NB4 (cell line): ENCODE measurements at regions not wholly inside any gene's neighbourhood (a gene's known extent, or its start where the extent isn't known, plus 50 kb on each side); places are given as distances from the start of the nearest gene placed in this dataset.

ENCODE experiments used
- DNase-seq: peaks from one replicate; pipeline ENCODE4 v3.0.0; 2010; ENCODE audit warnings: low read depth
- H3K4me3 ChIP-seq: one replicate; pipeline ENCODE4 v1.5.1; 2011; ENCODE audit warnings: mild to moderate bottlenecking, low read depth, low read length, moderate library complexity
- MYC ChIP-seq: IDR thresholded peaks from 2 replicates; pipeline ENCODE4 v1.6.1; 2011; ENCODE audit warnings: low read depth, low read length
- POLR2A ChIP-seq: IDR thresholded peaks from 2 replicates; pipeline ENCODE4 v1.6.1; 2011; ENCODE audit warnings: mild to moderate bottlenecking; ENCODE audit not compliant: insufficient read length; ENCODE audit errors: extremely low read depth
- TF ChIP-seq, protein P1 (sequence below): IDR thresholded peaks from one replicate; pipeline ENCODE4 v1.5.1; 2012; ENCODE audit warnings: low read depth, low read length
- TF ChIP-seq, protein P2 (sequence below): IDR thresholded peaks from 2 replicates; pipeline ENCODE4 v1.6.1; 2011; ENCODE audit warnings: low read depth, low read length

DNA sequence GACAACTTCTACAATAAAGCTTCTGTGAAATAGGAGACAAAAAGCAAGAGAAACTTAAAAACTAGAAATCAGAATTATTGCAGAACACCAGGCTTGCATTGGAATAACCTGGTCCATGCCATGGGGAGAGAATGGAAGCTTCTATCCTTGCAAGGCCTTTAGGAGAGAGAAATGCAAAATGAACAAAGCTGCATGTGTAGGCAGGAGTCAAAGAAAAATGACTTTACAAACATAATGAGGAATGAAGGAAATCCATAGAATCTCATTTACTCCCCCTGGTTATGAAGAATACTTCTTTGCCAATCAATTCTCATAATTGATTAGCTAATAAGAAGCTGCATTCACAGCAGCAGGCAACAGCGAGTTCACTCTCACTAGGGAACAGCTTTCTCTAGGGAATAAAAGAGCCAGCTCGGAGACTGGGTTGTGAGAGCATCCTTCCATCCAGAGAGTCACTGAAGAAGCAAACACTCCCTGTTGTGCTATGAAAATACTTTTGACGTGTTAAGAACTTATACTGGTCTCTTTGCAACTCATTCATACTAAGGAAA, 235.9 kb upstream of the LRATD1 start:
- DNase-seq = no peak
- H3K4me3 ChIP-seq = no peak overlapping the region
- TF ChIP-seq, protein P1, sequence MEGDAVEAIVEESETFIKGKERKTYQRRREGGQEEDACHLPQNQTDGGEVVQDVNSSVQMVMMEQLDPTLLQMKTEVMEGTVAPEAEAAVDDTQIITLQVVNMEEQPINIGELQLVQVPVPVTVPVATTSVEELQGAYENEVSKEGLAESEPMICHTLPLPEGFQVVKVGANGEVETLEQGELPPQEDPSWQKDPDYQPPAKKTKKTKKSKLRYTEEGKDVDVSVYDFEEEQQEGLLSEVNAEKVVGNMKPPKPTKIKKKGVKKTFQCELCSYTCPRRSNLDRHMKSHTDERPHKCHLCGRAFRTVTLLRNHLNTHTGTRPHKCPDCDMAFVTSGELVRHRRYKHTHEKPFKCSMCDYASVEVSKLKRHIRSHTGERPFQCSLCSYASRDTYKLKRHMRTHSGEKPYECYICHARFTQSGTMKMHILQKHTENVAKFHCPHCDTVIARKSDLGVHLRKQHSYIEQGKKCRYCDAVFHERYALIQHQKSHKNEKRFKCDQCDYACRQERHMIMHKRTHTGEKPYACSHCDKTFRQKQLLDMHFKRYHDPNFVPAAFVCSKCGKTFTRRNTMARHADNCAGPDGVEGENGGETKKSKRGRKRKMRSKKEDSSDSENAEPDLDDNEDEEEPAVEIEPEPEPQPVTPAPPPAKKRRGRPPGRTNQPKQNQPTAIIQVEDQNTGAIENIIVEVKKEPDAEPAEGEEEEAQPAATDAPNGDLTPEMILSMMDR = no peak

- no peak for DNase-seq
- TF ChIP-seq, protein P1 = no peak
- TF ChIP-seq POLR2A (no peak), MYC (no peak)
- no peak overlapping the region for H3K4me3 ChIP-seq
Observed at GRCh38 chr2:14398641-14399040, 233.9 kb upstream of the LRATD1 start.

GRCh38 chr2:14401873-14402272, 230.6 kb upstream of the LRATD1 start:
- TF ChIP-seq, protein P2, sequence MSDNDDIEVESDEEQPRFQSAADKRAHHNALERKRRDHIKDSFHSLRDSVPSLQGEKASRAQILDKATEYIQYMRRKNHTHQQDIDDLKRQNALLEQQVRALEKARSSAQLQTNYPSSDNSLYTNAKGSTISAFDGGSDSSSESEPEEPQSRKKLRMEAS = no peak
- no peak for TF ChIP-seq POLR2A
- no peak for TF ChIP-seq MYC
- TF ChIP-seq, protein P1 = no peak
- no peak for DNase-seq
- H3K4me3 ChIP-seq = no peak overlapping the region

DNA sequence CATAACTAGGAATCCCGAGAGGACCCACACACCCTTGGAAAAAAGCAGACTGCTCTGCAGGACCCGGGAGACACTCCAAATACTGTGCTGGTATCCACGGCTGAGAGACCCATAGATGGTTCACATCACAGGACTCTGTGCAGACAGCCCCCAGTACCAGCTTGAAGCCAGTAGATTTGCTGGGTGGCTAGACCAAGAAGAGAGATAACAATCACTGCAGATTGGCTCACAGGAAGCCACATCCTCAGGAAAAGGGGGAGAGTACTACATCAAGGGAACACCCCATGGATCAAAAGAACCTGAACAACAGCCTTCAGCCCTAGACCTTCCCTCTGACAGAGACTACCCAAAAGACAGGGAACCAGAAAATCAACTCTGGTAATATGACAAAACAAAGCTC, 223.8 kb upstream of the LRATD1 start:
- no peak for DNase-seq
- TF ChIP-seq MYC (no peak), POLR2A (no peak)
- TF ChIP-seq, protein P1 = no peak
- TF ChIP-seq, protein P2 = no peak
- no peak overlapping the region for H3K4me3 ChIP-seq

GRCh38 chr2:14417551-14417950, 215.0 kb upstream of the LRATD1 start:
- no peak overlapping the region for H3K4me3 ChIP-seq
- TF ChIP-seq POLR2A (no peak), MYC (no peak)
- TF ChIP-seq, protein P1 = no peak
- TF ChIP-seq, protein P2 = no peak
- DNase-seq = no peak

GRCh38 chr2:14418115-14418514, 214.4 kb upstream of the LRATD1 start:
- H3K4me3 ChIP-seq = no peak overlapping the region
- TF ChIP-seq, protein P2 = no peak
- TF ChIP-seq POLR2A (no peak), MYC (no peak)
- TF ChIP-seq, protein P1 = no peak
- no peak for DNase-seq
